HG03060 (cell line): ENCODE measurements at regions not wholly inside any gene's neighbourhood (a gene's known extent, or its start where the extent isn't known, plus 50 kb on each side); places are given as distances from the start of the nearest gene placed in this dataset.

Experiments
- ATAC-seq: cut with Tn5 transposase; IDR thresholded peaks from one replicate; pipeline ENCODE4 v1.9.1; 2021; ENCODE audit warnings: low read depth, moderate number of reproducible peaks; ENCODE audit not compliant: unreplicated experiment

DNA sequence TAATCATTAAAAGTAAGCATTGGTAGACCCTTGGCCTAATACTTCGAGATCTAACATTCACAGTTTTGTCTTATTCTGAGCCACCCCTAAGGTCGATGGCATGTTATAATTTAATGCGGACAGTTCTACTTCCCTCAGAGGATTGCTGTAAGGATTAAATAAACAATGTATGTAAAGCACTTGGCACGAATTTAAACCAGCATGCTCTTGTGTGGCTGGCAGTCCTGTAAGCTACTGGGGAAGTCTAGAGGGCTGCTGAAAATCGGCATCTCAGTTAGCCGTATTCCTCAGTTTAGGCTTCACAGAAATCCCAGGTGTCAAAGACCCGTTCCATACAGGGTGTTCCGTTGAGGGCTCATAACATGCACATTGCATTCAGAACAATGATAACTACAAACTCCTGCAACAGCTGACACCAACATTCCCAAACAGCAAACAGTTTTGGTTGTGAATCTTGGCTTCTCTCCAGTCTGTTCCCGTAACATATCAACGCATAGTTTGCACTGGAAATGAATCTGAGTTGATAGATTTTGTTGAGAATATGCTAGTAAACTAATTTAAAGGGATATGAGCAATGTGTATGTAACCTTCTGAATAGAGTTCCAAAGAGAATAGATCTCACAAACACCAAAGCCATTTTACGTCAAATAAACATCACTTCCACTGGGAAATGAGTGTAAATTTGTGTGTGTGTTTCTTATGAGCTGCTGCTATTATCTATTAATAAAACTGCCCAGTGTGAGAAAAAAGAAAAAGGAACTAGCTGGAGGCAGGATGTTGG, 52.2 kb upstream of the ACKR3 start:
- no peak for ATAC-seq
